Heart left ventricle (tissue), 13 donors: ENCODE measurements at regions not wholly inside any gene's neighbourhood (a gene's known extent, or its start where the extent isn't known, plus 50 kb on each side); places are given as distances from the start of the nearest gene placed in this dataset.

Source experiments
- CTCF ChIP-seq, 12 donors: fragments of 200-600 bp; sonication (generic) in 4 of 12; IDR thresholded peaks; one replicate each; pipeline versions ENCODE4 v1.5.0 to v1.8.0; 2018 to 2022; ENCODE audit warnings: antibody characterized with exemption in 12 of 12, mild to moderate bottlenecking in 5 of 12
- POLR2A ChIP-seq, 2 donors: fragments of 450-650 bp; IDR thresholded peaks; one replicate each; pipeline ENCODE4 v1.6.1; 2017; ENCODE audit warnings: antibody characterized with exemption in 2 of 2, mild to moderate bottlenecking in 2 of 2, moderate library complexity in 2 of 2
- donor health status: ischemic (EF 13 %, LVEDD 7.1; RV severe dilation, severe dysfunction).
- donor health status: DM: no; HTN: yes; CAD: no.
- donor health status: DM: no; HTN: no; CAD: no.
- donor health status: ischemic (EF 25% LVEDD 6.9; RV normal size, moderate dysfunction).
- donor health status: ischemic (EF 25% LVEDD 5.7; RV mildly dilated, moderate dysfunction).
- donor health status: ischemic (EF 35%, LVEDD 5.7; RV mildly dilated, moderate dysfunction).
- donor health status: nonischemic (EF 11% LVEDD 7.7; RV severe dilation, severe dysfunction).
- donor health status: DM: yes; HTN: yes; CAD: no.
- donor health status: PGD.
- donor health status: ischemic (EF 29% LVEDD 5.4; RV normal size, mild dysfunction).
- donor health status: nonischemic (EF 23%, LVEDD 6.1; RV moderate dilation, normal function).

DNA sequence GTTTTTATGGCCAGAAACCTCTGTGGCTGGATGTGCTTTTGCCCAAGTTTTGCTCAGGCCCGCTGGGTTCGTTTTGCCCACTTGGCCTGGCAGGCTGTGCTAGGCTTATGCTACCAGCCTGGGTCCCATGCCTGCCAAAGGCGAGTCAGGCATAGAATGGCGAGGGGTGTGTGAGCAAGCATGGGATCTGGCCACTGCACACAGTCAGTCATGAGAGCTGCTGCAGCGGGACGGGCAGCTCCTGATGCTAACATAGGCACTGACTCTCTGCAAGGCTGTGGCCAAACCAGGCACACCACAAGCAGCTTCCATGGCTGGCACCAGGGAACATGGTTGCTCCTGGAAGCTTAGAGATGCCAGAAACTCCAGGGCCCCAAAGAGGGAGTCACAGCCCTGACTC, 52.9 kb upstream of the PCDH15 start:
- no peak for TF ChIP-seq CTCF (IDR thresholded peaks at IDR 0.05)
- TF ChIP-seq POLR2A (IDR thresholded peaks at IDR 0.05), result no peak
